Activated T-cell treated with anti-CD3 and anti-CD28 coated beads for 4 hours (primary cell): ENCODE measurements at regions not wholly inside any gene's neighbourhood (a gene's known extent, or its start where the extent isn't known, plus 50 kb on each side); places are given as distances from the start of the nearest gene placed in this dataset.

Source experiments
- DNase-seq: peaks from one replicate; pipeline ENCODE4 v3.0.0-alpha.2; 2020

- DNase-seq: no peak
Observed at GRCh38 chr14:104359301-104359968, 220.1 kb upstream of the C14orf180 start.

DNA sequence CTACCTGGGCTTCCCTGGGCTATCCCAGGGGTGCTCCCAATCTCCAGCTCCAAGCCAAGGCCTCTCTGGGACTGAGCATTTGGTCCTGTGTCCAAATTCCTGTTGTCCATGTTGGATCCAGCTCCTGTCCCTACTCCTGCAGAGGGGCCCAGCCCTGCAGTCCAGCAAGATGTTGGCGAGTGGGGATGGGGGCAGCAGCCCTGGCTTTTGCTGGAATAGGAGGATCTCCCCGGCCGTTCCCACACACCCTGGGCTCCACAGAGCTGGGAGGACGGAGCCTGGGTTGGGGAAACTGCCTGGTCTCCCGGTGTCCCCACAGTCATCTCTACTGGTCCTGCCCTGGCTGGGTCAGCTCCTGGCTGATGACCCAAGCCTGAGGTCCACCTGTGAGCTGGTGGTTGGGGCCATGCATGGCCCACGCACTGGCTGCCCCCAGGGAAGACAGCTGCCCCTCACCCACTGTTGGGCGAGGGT is 219.6 kb upstream of the C14orf180 start:
- no peak for DNase-seq

DNA sequence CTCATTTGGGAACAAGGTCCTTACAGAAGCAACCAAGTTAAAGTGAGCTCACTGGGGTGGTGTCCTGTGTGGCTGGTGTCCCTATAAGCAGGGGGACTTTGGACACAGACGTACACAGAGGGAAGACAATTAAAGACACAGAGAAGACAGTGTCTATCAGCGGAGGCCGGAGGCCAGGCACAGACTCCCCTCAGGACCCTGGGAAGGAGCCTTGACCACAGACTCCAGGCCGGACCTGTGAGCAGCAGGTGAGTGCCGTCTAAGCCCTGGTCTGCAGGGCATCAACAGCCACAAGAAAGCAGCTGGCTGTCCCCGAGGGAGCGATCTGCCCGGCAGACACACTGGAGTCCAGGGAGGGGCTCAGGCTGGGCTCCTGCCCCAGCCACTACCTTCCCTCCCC is 219.1 kb upstream of the C14orf180 start:
- no peak for DNase-seq

DNA sequence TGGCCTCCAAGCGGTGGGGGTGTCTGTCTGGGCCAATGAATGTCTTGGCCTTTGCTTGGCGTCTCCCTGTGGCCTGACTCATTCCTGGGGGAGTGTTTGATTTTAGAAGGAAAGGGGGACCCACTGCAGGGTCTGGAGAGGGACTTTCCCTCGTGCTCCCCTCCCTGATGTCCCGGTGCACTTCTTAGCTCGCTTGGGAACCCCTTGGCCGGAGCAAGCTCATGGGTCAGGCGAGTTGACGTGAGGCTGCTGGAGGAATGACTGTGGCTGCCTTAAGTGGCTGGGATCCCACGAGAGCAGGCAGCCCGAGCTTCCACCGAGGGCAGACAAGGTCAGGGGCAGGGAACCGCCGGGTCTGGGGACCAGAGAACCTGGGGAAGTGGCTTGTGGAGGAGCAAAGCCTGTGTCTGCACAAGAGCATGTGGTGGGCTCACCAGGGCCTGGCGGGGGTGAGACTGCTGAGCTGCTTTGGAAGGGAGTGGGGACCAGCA is 218.4 kb upstream of the C14orf180 start:
- no peak for DNase-seq

DNA sequence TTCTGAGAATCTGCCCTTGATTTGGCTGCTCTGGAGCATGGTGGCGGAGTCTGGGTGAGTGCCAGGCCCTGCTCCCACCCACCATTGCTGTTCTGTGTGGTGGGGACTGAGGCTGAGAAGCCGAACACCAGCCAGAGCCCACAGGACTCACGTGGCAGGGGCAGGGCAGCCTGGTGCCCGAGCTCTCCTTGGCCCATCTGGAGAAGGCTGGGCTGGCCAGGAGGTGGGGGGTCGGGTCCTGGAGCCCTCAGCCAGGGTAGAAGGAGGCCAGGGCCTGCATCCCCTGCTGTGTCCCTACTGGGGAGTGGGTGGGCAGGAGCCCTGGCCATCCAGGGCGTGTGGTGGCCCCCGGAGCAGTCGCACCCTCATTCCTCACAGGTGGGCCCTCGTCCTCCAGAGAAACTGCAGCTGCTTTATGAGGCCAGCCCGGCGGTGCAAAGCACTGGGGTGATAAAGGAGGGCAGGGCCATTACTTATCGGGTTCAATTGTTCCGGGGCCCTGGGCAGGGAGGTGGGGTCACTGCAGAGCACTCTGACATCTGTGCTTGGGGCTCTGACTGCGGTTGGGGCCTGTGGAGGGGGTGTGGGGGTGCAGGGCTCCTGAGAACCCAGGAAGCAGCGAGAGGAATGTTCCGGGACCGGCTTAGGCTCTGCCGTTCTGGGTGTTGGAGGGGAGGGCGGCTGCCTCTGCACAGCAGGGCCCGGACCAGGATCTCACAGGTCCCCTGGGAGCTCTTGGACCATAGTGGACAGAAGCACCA is 217.5 kb upstream of the C14orf180 start:
- no peak for DNase-seq

DNA sequence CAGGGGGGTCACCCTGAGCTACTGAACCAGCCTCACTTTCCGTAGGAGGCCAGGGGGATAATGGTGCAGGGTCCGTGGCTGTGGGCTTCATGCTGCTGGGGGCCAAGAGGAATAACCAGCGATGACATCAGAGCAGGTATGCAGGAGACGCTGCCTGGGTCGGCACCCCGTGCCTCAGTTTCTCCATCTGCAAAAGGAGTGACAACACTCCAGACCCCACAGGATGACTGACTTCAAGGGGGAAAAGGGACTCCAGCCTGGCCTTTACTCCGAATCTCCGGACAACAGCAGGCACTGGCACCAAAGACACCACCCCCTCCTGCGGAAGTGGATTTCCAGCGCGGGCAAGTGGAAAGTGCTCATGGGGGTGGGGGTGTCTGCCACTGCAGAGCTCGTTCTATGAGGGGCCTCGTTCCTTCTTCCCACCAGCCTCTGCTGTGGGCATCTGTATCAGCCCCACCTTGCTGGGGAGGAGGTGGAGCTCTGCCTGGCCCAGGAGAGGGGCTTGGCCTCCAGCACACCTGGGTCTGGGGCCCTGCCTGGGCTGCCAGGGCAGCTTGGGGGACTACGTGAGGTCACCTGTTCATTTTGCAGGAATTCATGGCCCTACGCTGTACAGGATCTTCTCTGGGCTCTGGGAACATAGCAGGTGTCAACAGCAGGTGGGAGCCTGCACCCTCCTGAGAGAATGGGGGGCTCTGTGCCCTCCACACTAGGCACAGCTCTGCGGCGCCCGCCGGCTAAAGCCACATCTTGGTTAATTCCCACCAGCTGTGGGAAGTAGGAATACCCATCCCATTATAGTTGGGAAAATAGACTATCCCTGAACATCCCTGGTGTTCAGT is 216.6 kb upstream of the C14orf180 start:
- no peak for DNase-seq

- no peak for DNase-seq
Observed at GRCh38 chr14:104363891-104364760, 215.4 kb upstream of the C14orf180 start.

DNA sequence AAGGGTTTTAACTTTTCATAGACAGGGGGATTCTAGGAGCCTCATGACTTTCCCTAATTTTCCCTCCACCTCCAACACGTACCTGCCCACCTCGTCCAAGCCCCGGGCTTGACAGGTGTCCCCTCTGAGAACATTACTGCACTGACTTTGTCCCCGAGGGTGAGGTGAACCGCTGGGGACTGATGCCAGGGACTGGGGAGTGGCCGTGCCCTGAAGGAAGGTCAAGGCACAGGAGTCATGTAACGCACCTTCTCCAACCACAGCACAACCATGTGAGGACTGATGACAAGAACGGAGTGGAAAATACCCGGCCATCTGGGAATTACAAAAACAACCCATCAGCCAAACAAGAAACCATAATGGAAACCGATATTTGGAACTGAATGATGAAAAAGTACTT is 214.7 kb upstream of the C14orf180 start:
- no peak for DNase-seq

DNA sequence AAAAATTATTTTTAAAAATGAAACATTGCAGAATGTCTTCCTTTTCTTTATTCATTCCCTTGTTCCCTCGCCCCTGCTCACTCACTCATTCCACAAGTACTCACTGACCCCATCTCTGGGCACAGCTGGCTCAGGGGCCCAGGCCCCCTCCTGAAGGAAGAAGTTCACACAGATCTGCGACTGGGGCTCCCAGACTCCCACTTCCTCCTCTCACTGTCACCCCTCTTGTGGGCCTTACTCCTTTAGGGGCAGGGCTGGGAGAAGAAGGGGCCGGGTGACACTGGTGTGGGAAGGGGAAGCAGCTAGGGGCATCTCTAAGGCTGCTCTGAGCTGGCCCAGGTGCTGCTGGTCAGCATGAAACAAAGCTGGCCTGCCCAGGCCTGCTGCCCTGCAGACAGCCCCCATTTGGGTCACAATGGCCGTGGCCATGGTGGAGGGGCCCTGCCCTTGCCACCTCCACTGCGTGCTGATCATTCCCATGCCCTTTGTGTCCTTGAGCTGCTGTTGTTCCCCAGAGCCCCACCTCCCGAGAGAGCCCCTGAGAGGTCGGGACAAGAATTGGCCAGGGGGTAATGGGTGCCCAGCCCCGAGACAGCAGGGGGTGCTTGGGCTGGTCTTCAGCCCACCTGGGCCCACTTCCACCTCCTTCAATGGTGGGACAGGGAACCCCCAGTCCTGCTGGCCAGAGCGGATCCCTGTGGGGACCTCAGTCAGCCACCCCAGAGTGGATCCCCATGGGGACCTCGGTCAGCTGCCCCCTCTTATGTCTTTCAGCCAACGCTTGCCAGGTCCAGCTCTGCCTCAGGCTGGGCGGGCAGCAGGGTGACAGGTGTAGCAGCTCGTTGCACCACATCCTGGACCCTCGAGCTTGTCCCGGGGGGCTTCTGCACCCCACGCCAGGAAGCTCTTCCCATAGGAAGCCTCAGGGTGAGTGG is 212.4 kb upstream of the C14orf180 start:
- DNase-seq: no peak

DNA sequence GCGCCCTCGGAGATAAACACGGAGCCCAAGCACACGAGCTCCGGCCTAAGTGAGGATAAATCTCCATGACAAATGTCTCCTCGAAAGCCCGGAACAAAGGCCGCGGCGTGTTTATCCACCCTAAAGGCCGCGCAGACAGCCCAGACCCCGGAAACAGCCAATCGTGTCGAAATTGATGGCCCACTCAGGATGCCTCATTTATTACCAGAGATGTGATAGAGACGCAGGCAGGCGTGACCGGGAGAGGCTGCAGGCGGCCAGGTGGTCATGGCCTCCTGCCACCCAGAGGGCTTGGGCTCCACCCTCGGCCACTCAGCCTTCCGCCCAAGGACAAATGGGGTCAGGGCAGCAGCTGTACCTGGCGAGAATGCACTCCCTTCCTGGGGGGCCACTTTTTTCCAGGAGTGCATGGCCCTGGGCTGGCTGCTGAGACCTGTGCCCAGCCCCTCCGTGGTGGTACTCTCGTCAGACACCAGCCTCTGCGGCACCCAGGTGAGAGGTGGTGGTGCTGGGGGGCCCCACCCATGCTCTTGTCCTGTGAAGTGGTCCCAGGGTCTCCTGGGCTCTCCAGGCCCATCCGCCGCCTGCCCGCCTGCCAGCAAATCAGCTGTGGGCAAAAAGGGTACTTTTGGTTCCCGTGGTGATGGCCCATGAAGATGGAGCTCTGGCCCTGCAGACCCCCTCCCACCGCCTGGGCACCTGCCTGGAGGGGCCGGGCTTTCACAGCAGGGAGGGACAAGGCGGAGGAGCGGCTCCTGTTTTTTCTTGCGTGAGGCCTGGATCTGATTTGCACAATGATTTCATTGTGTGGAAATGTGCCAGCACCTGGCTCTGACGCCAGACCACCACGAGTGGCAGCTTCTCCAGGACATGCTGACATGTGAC is 211.5 kb upstream of the C14orf180 start:
- no peak for DNase-seq

DNA sequence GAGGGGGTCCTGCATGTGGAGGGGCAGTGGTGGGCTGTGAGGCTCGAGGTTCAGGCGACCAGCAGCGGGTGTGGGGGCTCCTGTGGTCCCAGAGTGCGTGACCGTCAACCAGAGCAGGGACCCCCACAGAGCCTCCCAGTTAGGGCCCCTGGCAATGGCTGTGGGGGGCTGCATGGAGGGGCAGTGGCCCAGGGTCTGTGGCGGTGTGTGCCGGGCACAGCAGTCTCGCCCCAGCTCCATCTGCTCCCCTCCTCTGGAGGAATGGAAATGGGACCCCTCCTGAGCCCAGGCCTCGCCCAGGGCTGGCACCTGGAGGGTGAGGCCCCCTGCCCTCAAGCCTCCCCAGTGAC is 210.8 kb upstream of the C14orf180 start:
- no peak for DNase-seq

GRCh38 chr14:104369208-104369607 is 210.4 kb upstream of the C14orf180 start:
- DNase-seq: no peak

DNA sequence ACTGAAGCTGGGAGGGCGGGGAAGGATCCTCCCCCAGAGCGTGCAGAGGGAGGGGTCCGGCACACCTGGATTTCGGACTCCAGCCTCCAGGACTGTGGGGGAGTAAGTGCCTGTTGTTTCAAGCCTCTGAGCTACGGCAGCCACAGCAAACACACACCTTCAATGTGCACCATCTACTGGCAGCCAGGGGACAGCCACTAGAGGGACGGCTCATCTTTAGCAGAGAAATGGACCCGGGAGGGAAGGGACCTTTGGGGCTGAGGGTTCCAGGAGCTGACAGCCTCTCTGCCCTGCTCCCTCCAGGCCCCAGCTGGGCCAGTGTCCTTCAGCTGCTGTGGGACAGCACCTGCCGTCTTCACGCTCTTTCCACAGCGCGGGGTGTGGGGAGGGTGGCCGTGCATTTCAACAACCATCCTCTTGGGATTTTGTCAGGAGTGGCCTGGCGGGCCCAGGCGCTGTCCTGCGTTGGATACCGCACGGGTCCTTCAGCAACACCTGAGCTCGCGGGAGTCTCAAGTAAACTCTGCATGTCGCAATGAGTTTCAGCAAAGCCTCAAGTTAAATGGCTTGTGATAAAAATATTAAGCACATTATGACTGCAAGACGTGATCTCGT is 209.2 kb upstream of the C14orf180 start:
- no peak for DNase-seq

DNA sequence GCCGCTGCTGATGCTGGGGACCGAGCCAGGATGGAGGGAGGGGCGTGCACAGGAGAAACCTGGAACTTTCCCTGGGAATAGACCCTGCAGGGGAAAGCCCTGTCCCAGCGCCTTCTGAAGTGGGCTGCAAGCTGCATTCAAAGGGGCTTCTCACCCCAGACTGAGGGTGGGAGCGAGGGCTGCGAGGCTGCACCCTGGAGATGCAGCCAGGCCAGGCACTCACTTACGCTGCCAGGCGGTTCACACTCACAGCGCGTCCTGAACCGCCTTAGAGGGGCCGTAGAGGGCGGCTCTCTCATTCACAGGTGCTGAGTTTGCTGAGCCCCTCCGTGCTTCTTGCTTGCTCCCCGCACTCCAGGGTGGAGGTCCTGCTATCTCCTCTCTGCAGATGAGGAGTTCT is 208.5 kb upstream of the C14orf180 start:
- no peak for DNase-seq

DNA sequence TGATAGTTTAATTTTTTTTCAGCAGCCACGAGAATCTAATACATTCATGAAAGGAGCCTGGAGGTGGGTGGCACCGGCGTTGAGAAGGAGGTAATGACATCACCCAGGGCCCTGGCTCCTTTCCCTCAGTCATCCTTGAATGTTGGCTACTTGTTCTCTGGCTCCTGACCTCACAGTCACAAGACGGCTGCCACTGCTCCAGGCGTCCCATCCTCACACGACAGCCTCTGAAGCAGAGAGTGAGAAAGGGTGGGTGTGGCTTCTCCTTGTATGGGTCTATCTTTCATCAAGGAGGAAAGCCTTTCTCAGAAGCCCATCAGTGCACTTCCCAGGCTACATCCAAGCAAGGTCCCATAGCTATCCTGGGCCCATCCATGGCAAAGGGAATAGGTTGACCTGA is 207.6 kb upstream of the C14orf180 start:
- no peak for DNase-seq

DNA sequence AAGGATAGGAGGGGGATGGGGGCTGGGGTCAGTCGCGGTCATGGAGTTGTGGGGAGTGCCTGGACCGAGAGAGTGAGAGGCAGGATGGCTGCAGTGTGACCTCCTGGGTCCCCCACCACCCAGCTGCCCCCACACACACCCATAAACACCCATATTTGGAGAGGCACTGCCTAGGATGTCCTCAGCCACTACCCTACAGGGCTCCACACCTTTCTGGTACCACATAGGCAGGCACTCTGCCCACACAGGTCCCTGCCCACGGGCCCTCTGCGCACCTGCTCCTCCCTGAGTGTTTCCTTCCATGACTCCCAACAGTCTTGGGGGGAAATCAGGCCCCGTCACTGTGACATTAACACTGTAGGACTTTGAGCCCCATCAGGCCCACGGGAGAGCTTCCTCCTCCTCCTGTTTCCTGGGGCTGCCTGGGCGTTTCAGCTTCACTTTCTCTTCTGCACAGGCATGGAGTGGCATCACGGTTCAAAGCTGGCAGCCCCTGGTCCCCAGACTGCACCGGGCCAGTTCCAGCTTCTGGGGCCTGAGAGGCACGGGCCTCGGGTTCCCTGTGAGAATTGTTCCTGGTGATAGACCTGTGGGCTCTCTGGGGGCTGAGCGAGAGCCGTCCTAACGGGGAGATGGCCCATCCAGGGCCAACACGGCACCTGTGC is 207.0 kb upstream of the C14orf180 start:
- DNase-seq: no peak

DNA sequence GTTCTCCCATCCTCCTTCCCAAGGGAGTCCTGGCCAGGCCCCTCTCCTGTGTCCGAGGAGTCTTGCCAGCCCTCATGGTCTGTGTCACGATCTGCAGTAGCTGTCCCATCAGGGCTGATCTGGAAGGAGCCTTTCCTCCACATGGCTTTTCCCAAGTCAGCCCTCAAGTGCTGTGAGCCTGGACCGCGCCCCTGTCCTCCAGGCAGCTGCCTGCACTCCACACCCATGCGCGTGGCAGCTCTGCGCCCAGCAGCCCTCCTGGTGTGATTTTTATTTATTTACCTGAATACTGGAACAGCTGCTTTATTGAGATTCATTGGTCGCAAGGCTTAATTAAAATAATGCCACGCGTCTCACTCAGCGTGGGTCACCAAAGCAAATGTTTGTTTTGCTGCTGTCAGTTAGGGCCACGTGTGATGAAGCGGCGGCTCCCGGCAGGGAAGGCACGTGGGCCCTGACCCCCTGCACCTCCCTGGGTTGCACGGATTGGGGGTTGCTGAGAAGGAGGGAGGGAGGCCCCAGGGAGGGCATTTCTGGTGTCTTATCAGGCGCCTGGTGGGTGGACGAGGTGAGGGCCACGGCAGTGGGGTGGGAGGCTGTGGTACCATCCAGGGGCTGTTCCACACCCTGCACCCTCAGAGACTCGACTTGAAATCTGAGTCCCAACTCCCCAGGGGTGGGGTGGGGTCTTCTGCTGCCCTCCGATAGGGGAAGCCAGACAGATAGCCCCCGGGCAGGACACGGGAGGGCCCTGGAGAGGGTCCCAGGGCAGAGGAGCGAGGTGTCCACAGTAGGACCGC is 206.3 kb upstream of the C14orf180 start:
- DNase-seq: no peak
